HG02870 (cell line): ENCODE measurements at regions not wholly inside any gene's neighbourhood (a gene's known extent, or its start where the extent isn't known, plus 50 kb on each side); places are given as distances from the start of the nearest gene placed in this dataset.
"Not testable (repeated sequence)": the region's sequence is repeated elsewhere in the genome, so short reads cannot be mapped to it uniquely, and the experiment has no call there.

Source experiments
- ATAC-seq: cut with Tn5 transposase; IDR thresholded peaks from one replicate; pipeline ENCODE4 v1.9.1; 2021; ENCODE audit warnings: mild to moderate bottlenecking, moderate library complexity; ENCODE audit not compliant: unreplicated experiment

DNA sequence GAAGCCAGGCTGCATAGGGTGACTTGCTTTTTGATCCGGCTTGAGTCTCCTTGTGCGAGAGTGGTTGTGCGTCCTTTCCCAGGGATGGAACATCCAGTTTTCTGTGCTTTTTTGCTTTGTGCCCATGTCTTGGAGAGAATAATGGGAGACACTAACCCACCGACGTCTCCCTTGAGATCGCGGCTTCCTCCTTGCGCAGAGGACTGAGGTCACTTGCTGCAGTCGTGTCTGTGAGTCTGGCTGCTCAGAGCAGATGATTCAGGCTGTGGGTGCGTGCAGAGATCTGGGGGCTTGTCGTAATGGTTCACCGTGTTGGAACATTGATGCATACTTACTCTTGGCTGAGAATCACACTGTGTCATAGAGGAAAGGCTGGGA is 164.5 kb upstream of the CACNA1E start:
- no peak for ATAC-seq

DNA sequence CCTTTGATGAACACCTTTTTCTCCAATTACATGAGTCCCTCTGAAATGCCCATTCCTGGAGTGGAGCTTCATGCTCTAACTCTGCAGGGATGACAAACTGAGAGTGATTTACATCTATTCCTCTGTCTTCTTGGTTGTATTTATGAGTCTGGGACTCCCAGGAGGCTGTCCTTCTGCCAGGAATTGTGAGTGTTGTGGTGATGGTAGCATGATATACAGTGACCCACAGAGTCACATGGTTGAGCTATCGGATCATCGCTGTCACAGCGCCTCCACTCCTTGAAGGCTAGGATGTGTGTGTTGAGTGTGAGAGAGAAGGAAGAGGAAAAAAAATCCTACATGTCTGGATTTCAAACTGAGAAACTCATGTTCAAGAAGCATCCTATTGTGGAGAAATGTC is 163.4 kb upstream of the CACNA1E start:
- ATAC-seq: no peak

DNA sequence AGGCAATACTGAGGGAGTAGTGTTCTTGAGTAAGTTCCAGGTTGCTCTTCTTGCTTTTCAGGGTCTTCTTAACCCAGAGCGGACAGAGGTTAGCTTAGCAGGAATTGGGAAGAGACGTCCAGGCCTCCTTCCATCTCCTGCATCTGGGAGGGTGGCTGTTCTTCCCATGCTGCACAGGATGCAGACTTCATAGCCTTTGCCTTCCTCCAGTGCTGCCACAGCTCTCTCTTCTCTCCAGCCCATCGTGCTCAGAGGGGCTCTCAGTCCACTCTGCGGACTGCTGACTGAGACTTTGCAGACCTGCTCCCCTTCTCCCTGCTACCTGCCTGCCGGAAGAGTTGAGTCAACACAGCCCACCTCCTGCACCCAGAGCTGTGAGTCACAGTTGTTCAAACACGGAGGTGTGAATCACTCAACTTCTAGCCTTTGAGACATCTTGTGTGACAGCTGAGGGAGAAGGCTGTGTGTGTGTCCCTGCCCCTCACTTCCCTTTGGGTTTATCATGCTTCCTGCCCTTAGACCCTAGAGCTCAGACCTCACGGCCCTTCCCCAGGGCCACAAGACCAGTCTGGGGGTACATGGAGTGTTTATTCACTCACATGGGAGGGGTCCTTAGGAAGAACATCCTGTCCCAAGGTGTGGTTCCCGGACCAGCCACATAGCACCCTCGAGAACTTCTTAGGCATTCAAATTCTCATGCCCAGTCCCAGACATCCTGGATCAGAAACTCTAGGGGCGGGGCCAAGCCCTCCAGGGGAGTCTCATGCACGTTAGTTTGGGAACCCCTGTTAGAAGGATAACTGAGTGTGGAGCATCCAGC is 158.3 kb upstream of the CACNA1E start:
- ATAC-seq: no peak

- not testable (repeated sequence) for ATAC-seq
These were observed 157.6 kb upstream of the CACNA1E start for GRCh38 chr1:181325765-181326164.

GRCh38 chr1:181326348-181326747 is 157.0 kb upstream of the CACNA1E start:
- no peak for ATAC-seq

DNA sequence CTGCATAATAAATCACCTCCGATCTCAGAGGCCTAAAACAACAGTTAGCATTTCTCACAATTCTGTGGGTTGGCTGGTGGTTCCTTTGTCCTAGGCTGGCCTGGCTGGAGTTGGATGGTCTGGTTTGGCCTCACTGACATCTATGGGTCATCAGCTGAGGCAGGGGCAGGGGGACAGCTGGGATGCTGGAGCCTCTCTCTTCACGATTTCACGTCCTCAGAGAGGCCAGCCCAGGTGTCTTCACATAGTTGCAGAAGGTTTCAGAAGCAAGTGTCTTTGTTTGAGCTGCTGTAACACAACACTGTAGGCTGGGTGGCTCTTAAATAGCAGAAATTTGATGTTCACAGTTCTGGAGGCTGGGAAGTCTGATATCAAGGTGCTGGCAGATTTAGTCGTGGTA is 155.5 kb upstream of the CACNA1E start:
- no peak for ATAC-seq

DNA sequence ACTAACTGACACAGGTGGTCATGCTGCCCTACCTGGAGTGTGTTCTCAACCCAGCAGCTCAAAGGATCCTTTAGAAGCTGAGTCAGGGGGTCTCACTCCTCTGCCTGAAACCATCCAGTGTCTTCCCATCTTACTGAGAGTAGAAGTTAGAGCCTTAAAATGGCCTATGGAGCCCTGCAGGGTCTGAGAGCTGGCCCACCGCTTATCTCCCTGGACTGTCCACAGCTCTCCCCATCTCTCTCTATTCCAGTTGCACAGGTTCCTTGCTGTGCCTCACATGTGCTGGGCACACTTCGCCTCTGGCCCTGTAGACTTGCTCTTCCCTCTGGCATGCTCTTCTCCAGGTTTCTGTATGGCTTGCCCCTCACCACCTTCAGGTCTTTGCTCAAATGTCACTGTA is 148.6 kb upstream of the CACNA1E start:
- no peak for ATAC-seq

DNA sequence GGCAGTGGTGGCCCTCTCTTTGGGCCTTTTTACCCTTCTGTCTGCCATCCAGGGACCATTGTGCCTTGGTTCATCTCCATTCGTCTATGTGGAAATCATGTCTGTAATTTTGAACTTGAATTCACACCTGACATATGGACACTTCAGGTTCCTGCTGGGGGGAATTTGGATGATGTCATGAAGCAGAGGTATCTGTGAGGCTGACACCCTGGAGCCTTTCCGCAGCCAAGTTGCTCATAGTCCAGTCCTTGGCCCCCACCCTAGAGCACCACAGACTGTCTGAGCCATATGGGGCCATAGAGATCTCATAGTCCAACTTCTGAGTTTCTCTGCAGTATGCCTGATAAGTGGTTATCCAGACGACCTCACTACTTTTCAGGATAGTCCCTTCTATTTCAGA is 147.7 kb upstream of the CACNA1E start:
- ATAC-seq: no peak

DNA sequence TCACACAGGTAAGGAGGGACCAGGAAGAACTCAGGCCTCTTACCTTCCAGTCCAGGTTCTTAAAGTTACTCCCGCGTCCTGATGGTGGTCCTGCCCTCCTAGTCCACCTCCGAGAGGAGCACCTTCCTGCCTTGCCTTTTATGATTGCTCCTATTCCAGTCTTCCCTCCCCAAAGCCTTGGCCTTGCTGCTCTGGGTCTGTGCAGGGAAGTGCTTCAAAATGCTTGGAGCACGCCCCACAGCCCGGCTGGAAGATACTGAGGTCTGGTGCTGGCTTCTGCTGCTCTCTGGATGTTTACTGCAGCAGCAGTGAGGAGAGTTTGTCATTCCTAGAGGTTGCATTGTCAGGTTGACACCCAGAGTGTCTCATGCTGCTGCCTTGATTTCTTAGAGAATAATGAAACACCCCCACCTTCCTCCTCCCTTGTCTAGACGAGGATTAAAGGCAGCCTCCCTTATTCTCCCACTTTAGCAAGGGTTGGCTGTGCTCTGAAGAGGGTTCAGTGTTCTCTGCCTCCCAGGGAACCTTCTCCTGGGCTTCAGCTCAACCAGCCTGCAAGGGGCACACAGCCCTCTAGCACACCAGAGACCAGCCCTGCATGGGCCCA is 142.2 kb upstream of the CACNA1E start:
- no peak for ATAC-seq

- no peak for ATAC-seq
These were observed 139.2 kb upstream of the CACNA1E start for GRCh38 chr1:181344091-181344490.

DNA sequence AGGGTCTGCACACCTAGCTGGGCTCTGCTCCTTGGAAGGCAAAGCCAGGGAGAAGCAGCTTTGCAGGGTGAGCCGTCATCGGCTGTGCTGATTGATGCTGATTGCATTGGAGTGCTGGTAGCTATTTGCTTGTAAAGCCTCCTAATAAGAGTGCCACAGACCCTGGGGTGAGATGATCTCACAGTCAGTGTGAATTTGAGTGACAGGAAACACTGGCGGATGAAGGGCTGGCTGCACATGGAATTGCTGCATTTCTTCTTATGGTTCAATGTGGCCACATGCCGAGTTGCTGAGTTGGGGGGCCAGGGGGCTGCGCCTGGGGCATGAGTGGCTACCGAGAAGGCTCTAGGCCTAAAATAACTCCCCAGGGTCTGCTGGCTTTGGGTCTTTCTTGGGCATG is 138.2 kb upstream of the CACNA1E start:
- ATAC-seq: no peak

DNA sequence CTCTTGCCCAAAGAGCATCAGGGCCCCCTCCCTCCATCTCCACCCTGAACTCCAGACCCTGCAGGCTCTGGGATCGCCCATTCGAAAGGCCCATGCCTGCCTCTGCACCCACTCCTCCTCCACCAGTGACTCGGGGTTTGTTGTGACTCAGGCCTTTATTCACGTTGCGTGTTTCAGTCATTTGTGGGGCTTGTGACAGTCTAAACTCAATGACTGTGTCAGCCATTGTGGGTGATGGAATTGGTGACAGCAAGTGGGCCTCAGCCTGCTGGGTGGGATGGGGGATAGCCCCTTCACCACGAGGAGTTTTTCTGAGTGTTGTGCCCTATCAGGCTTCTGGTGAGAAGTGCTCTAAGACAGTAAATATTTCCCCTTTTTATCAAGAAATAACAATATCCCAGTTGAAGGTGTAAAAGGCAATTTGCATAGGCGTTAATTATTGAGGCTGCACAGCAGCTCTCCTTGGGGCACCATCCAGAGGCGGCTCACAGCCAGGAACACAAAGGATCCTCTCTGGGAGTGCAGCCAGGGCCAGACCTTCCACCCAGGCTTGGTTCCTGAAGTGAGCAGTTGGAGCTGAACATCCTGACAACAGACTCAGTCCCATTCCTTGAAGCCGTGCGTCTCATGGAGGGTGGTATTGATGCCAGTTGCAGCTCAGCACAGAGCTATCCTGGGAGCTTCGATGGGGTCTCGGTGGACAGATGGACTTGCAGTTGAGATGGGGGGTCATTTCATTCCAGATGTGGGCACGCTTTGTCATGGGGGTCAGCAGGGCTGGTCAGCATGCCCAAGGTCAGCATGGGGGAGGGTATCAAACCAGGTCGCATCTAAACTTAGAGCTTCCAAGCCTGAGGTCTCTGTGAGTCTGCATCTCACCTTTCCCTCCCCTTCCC is 135.6 kb upstream of the CACNA1E start:
- ATAC-seq: no peak

DNA sequence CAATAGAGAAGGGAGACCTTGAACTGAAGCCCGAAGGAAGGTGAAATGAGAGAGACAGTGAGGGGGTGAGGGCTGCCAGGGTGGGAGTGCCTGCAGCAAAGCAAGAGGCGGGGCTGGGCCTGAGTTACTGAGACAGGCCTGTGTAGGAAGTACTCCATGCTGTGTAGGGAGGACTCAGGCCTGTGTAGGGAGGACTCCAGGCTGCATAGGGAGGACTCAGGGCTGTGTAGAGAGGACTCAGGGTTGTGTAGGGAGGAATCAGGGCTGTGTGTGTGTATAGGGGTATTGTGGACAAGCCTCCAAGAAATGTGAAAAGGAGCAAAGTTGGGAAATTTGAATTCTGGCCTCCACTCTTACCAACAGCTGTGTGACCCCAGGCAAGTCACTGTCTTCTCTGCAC is 133.8 kb upstream of the CACNA1E start:
- ATAC-seq: no peak

DNA sequence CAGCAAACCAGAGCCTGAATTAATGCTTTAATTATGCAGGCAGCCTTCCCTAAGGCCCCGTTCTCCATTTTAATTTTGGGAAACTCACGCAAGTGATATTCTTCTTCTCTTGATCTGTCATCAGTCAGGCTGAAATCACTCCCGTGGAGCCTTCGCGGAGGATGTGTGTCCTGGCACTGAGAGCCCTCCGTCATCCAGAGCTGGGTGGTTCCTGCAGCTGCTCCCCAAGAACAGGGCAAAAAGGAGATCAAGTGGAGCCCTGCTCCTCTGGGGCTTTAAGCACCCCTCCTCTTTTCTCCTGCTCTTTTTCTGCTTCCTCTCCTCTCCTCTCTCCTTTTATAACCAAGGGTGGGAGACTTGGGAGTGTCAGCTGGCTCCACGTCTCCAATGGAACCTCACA is 133.2 kb upstream of the CACNA1E start:
- ATAC-seq: no peak

- no peak for ATAC-seq
These were observed 131.6 kb upstream of the CACNA1E start for GRCh38 chr1:181351740-181352139.

DNA sequence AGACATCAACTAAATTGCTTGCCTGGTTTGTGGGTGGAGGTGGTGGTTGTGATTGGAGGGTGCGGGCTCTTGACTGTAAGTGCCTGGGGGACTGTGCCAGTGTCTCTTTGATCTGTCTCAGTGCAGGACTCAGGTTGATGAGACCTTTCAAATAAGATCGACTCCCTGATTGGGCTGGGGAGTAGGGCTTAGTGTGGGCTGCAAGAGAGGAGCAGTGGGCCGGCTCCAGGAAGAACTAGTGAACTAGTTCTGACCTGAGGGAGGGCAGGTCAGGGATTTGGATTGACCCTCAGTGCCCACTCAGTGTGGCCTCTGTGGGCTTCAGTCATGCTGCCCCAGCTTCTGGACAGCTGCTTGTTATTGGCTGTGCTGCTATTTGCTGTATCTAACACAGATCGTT is 130.6 kb upstream of the CACNA1E start:
- ATAC-seq: no peak

GRCh38 chr1:181353526-181353925 is 129.8 kb upstream of the CACNA1E start:
- ATAC-seq: no peak

GRCh38 chr1:181354865-181355264 is 128.5 kb upstream of the CACNA1E start:
- no peak for ATAC-seq

GRCh38 chr1:181356505-181357340 is 126.6 kb upstream of the CACNA1E start:
- no peak for ATAC-seq

DNA sequence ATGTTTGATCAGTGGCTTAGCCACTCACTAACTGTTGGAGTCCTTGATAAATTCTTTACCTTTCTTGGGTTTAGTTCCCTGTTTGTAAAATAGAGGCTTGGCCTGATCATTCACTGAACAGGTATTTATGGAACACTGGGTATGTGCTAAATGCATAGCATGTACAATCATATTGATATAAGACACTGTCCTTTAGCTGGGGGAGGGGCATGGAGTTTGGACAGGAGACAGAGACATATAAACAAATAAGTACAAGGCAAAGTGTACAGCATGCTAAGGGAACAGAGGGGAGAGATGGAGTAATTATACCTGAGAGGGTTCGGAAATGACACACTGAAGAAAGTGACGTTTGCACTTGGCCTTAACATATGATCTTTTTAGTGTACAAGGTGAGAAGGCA is 124.3 kb upstream of the CACNA1E start:
- ATAC-seq: no peak

GRCh38 chr1:181364801-181365200 is 118.5 kb upstream of the CACNA1E start:
- ATAC-seq: no peak
